ENCODE measurements at regions not wholly inside any gene's neighbourhood (a gene's known extent, or its start where the extent isn't known, plus 50 kb on each side); places are given as distances from the start of the nearest gene placed in this dataset.

- H3K9ac ChIP-seq (ENCODE audit: insufficient read depth in 1 of 2, low read depth in 2 of 2, low read length in 2 of 2): no peak overlapping the region; a peak in 1 of 4 replicates
- peaks cover 0 to 17% of the 10 kb centered on the region in 2 experiments; a peak in 3 of 5 replicates for H3K4me1 ChIP-seq (replicated peaks in 1 of 2; ENCODE audit: control insufficient read depth in 2 of 2, insufficient read depth in 2 of 2, low read length in 2 of 2)
- 29% methylated on average over 6 of the region's 6 CpGs for WGBS (ENCODE audit: insufficient coverage, low coverage, missing lambda C conversion rate)
- no TSS peak for BruUV-seq (replicated peaks)
- intact Hi-C loops (cut with micrococcal nuclease): no loop called here
- no peaks in the 10 kb centered on the region for H4K20me1 ChIP-seq (replicated peaks; ENCODE audit: control insufficient read depth, insufficient read depth, low read length)
- ChIA-PET CTCF (ENCODE audit: low intra/inter-chr PET ratio) (no interaction called here), POLR2A (interaction anchor here (0.6 kb wide), 1 partner anchor 30 kb away, joined by 3 read pairs; no protein-coding TSS in a partner anchor)
- FAIRE-seq (peak; percentile 77), DNase-seq (ENCODE audit: extremely low read depth in 1 of 4, low spot score in 3 of 4) (peak in 2 of 4 experiments; percentile 57 to 70), ATAC-seq (peak; percentile 73)
- H2AFZ ChIP-seq (ENCODE audit: low read depth, low read length): peak overlapping the region; percentile 71
- no peaks in the 10 kb centered on the region for H3K79me2 ChIP-seq (ENCODE audit: control insufficient read depth, insufficient read depth, low read length)
- H3K27ac ChIP-seq (ENCODE audit: extremely low read depth, low read depth, low read length): peak overlapping the region; percentile 64
- no peaks in the 10 kb centered on the region for H3K27me3 ChIP-seq (ENCODE audit: control insufficient read depth in 2 of 2, insufficient read depth in 2 of 2, low read length in 2 of 2)
- no peak overlapping the region for H3K4me3 ChIP-seq
- no peaks in the 10 kb centered on the region for H3K36me3 ChIP-seq (ENCODE audit: control insufficient read depth, insufficient read depth, low read length)
- peak overlapping the region; percentile 30 for H3K4me2 ChIP-seq (ENCODE audit: insufficient read depth, low read length)
- H3K9me1 ChIP-seq (ENCODE audit: control insufficient read depth, insufficient read depth, low read length): no peaks in the 10 kb centered on the region
- in situ Hi-C loops (cut with MboI): no loop called here
- peaks cover 12% of the 10 kb centered on the region for H3K9me3 ChIP-seq (replicated peaks; ENCODE audit: control insufficient read depth, insufficient read depth, low read depth, low read length)
- no peak for TF ChIP-seq SIRT6 (IDR thresholded peaks at IDR 0.05; ENCODE audit: low read depth, low read length)
- TF ChIP-seq, protein P1, sequence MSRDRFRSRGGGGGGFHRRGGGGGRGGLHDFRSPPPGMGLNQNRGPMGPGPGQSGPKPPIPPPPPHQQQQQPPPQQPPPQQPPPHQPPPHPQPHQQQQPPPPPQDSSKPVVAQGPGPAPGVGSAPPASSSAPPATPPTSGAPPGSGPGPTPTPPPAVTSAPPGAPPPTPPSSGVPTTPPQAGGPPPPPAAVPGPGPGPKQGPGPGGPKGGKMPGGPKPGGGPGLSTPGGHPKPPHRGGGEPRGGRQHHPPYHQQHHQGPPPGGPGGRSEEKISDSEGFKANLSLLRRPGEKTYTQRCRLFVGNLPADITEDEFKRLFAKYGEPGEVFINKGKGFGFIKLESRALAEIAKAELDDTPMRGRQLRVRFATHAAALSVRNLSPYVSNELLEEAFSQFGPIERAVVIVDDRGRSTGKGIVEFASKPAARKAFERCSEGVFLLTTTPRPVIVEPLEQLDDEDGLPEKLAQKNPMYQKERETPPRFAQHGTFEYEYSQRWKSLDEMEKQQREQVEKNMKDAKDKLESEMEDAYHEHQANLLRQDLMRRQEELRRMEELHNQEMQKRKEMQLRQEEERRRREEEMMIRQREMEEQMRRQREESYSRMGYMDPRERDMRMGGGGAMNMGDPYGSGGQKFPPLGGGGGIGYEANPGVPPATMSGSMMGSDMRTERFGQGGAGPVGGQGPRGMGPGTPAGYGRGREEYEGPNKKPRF (IDR thresholded peaks at IDR 0.05; ENCODE audit: low read depth, low read length): no peak
- no peak for TF ChIP-seq ZNF263 (CRISPR knock-in tag; IDR thresholded peaks at IDR 0.05; ENCODE audit: borderline replicate concordance)
- no peak for TF ChIP-seq HIVEP1 (CRISPR knock-in tag; IDR thresholded peaks at IDR 0.05)
- no peak for TF ChIP-seq MXI1 (IDR thresholded peaks at IDR 0.05; ENCODE audit: low read depth, low read length)
- peak; percentile 91 for TF ChIP-seq CC2D1A (IDR thresholded peaks at IDR 0.05)
- TF ChIP-seq, protein P2, sequence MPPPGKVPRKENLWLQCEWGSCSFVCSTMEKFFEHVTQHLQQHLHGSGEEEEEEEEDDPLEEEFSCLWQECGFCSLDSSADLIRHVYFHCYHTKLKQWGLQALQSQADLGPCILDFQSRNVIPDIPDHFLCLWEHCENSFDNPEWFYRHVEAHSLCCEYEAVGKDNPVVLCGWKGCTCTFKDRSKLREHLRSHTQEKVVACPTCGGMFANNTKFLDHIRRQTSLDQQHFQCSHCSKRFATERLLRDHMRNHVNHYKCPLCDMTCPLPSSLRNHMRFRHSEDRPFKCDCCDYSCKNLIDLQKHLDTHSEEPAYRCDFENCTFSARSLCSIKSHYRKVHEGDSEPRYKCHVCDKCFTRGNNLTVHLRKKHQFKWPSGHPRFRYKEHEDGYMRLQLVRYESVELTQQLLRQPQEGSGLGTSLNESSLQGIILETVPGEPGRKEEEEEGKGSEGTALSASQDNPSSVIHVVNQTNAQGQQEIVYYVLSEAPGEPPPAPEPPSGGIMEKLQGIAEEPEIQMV (tag; conservative IDR thresholded peaks at IDR 0.05; ENCODE audit: low read depth): no peak
- TF ChIP-seq, protein P3, sequence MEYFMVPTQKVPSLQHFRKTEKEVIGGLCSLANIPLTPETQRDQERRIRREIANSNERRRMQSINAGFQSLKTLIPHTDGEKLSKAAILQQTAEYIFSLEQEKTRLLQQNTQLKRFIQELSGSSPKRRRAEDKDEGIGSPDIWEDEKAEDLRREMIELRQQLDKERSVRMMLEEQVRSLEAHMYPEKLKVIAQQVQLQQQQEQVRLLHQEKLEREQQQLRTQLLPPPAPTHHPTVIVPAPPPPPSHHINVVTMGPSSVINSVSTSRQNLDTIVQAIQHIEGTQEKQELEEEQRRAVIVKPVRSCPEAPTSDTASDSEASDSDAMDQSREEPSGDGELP (CRISPR knock-in tag; IDR thresholded peaks at IDR 0.05; ENCODE audit: borderline replicate concordance): no peak; the same call in 1 of the 2 replicates
- no peak for TF ChIP-seq XRCC3 (IDR thresholded peaks at IDR 0.05)
- TF ChIP-seq GABPB2 (CRISPR knock-in tag; conservative IDR thresholded peaks at IDR 0.05): no peak
- TF ChIP-seq ETV6 (IDR thresholded peaks at IDR 0.05; ENCODE audit: borderline replicate concordance in 1 of 2, low read depth in 2 of 2, low read length in 1 of 2): 0 out of 4 replicates have a peak, but pooled peaks of 1 of the 2 experiments have one; percentile 27
- no peak for TF ChIP-seq ETV6 (CRISPR knock-in tag; IDR thresholded peaks at IDR 0.05; ENCODE audit: borderline replicate concordance)
- no peak for TF ChIP-seq MNT (conservative IDR thresholded peaks at IDR 0.05)
- TF ChIP-seq IFI16 (CRISPR knock-in tag; IDR thresholded peaks at IDR 0.05): no peak
- TF ChIP-seq SNAPC5 (CRISPR knock-in tag; IDR thresholded peaks at IDR 0.05): no peak
- TF ChIP-seq TRIM24 (IDR thresholded peaks at IDR 0.05): peak; percentile 86 to 90; a peak in 3 of 4 replicates
These were observed 114.7 kb upstream of the AMN1 start for GRCh38 chr12:31843398-31844095.

Measured in K562 (cell line).